KMS-11 (cell line): ENCODE measurements at regions not wholly inside any gene's neighbourhood (a gene's known extent, or its start where the extent isn't known, plus 50 kb on each side); places are given as distances from the start of the nearest gene placed in this dataset.

Experiments used
- H2AFZ ChIP-seq: fragments of 200-600 bp; sonication (generic); 2 replicates; pipeline ENCODE4 v1.6.1; 2016; ENCODE audit warnings: antibody characterized with exemption, mixed run types, low read depth
- H3K27ac ChIP-seq: fragments of 200-600 bp; sonication (generic); 2 replicates; pipeline ENCODE4 v1.6.1; 2016; ENCODE audit warnings: mild to moderate bottlenecking, mixed run types
- H3K27me3 ChIP-seq: fragments of 200-600 bp; sonication (generic); 2 replicates; pipeline ENCODE4 v1.6.1; 2017; ENCODE audit warnings: mild to moderate bottlenecking, low read depth, mixed run types, moderate library complexity; ENCODE audit not compliant: insufficient read depth
- H3K36me3 ChIP-seq: fragments of 200-600 bp; sonication (generic); 2 replicates; pipeline ENCODE4 v1.6.1; 2017; ENCODE audit warnings: mild to moderate bottlenecking, mixed run types; ENCODE audit not compliant: insufficient read depth
- H3K4me1 ChIP-seq: fragments of 200-600 bp; sonication (generic); 2 replicates; pipeline ENCODE4 v1.6.1; 2016; ENCODE audit warnings: mild to moderate bottlenecking, low read depth, mixed run types; ENCODE audit not compliant: poor library complexity, severe bottlenecking
- H3K4me2 ChIP-seq: fragments of 200-600 bp; sonication (generic); 2 replicates; pipeline ENCODE4 v1.7.0; 2016; ENCODE audit warnings: mild to moderate bottlenecking, mixed run types
- H3K4me3 ChIP-seq: fragments of 200-600 bp; sonication (generic); IDR thresholded peaks from 2 replicates; pipeline ENCODE4 v1.6.1; 2017; ENCODE audit warnings: low read depth, low read length, mixed read lengths; ENCODE audit not compliant: insufficient read depth
- H3K79me2 ChIP-seq: fragments of 200-600 bp; sonication (generic); 2 replicates; pipeline ENCODE4 v1.6.1; 2016; ENCODE audit warnings: low read depth, mixed run types; ENCODE audit not compliant: insufficient read depth
- H3K9ac ChIP-seq: fragments of 200-600 bp; sonication (generic); 2 replicates; pipeline ENCODE4 v1.6.1; 2016; ENCODE audit warnings: mild to moderate bottlenecking, mixed run types
- H4K20me1 ChIP-seq: fragments of 200-600 bp; sonication (generic); 2 replicates; pipeline ENCODE4 v1.6.1; 2016; ENCODE audit warnings: mild to moderate bottlenecking, mixed run types; ENCODE audit not compliant: insufficient read depth
- TF ChIP-seq, protein P1 (sequence below): fragments of 200-600 bp; sonication (generic); conservative IDR thresholded peaks from 2 replicates; pipeline ENCODE4 v1.6.1; 2017; ENCODE audit warnings: low read depth, mild to moderate bottlenecking, antibody characterized with exemption, low read length, moderate library complexity, mixed read lengths

- H3K27ac ChIP-seq: peak overlapping the region; percentile 91
- peak overlapping the region; percentile 66 for H3K9ac ChIP-seq
- no peaks in the 10 kb centered on the region for H3K27me3 ChIP-seq
- H2AFZ ChIP-seq: peak overlapping the region; percentile 78
- no peaks in the 10 kb centered on the region for H3K79me2 ChIP-seq
- peak overlapping the region; percentile 84 for H3K4me2 ChIP-seq
- no peaks in the 10 kb centered on the region for H4K20me1 ChIP-seq
- H3K4me1 ChIP-seq: peaks cover 17% of the 10 kb centered on the region
- TF ChIP-seq, protein P1, sequence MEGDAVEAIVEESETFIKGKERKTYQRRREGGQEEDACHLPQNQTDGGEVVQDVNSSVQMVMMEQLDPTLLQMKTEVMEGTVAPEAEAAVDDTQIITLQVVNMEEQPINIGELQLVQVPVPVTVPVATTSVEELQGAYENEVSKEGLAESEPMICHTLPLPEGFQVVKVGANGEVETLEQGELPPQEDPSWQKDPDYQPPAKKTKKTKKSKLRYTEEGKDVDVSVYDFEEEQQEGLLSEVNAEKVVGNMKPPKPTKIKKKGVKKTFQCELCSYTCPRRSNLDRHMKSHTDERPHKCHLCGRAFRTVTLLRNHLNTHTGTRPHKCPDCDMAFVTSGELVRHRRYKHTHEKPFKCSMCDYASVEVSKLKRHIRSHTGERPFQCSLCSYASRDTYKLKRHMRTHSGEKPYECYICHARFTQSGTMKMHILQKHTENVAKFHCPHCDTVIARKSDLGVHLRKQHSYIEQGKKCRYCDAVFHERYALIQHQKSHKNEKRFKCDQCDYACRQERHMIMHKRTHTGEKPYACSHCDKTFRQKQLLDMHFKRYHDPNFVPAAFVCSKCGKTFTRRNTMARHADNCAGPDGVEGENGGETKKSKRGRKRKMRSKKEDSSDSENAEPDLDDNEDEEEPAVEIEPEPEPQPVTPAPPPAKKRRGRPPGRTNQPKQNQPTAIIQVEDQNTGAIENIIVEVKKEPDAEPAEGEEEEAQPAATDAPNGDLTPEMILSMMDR: no peak
- H3K4me3 ChIP-seq: no peak overlapping the region
- no peaks in the 10 kb centered on the region for H3K36me3 ChIP-seq
Measured at GRCh38 chr4:125985856-125986255, 671.1 kb downstream of the FAT4 start.

- Histone ChIP-seq H3K27ac (peak overlapping the region; percentile 91), H3K79me2 (no peaks in the 10 kb centered on the region), H3K27me3 (no peaks in the 10 kb centered on the region), H3K4me2 (peak overlapping the region; percentile 10; the same call in 1 of the 2 replicates), H3K36me3 (no peaks in the 10 kb centered on the region), H3K9ac (peak overlapping the region; percentile 17; the same call in 1 of the 2 replicates), H3K4me3 (no peak overlapping the region), H4K20me1 (no peaks in the 10 kb centered on the region), H3K4me1 (peaks cover 17% of the 10 kb centered on the region), H2AFZ (peak overlapping the region; percentile 44)
- TF ChIP-seq, protein P1: no peak
Measured at GRCh38 chr4:125986307-125986706, 671.6 kb downstream of the FAT4 start.

DNA sequence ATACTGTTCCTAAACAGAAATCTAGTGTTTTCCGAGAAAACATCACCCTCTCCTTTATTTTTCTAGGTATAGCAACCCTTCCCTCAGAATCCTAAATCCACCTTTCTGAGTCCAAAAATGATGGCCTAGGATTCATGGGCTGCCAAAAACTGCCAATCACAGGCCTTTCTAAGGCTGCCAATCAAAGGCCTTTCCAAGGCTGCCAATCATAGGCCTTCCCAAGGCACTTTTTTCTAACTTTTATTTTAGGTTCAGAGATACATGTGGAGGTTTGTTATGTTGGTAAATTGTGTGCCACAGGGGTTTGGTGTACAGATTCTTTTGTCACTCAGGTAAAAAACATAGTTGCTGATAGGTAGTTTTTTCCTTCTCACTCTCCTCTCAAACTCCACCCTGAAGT lies 673.7 kb downstream of the FAT4 start:
- Histone ChIP-seq H3K9ac (no peak overlapping the region), H3K4me3 (no peak overlapping the region), H3K79me2 (no peaks in the 10 kb centered on the region), H3K27me3 (no peaks in the 10 kb centered on the region), H2AFZ (no peak overlapping the region), H3K4me1 (peaks cover 17% of the 10 kb centered on the region), H3K27ac (no peak overlapping the region), H3K36me3 (no peaks in the 10 kb centered on the region), H3K4me2 (no peak overlapping the region), H4K20me1 (no peaks in the 10 kb centered on the region)
- TF ChIP-seq, protein P1: no peak

GRCh38 chr4:125991398-125991797 lies 676.6 kb downstream of the FAT4 start:
- Histone ChIP-seq H3K79me2 (no peaks in the 10 kb centered on the region), H3K27ac (no peak overlapping the region), H3K4me2 (no peak overlapping the region), H3K27me3 (no peaks in the 10 kb centered on the region), H4K20me1 (no peaks in the 10 kb centered on the region), H3K9ac (no peak overlapping the region), H3K4me1 (peaks cover 9% of the 10 kb centered on the region), H3K4me3 (no peak overlapping the region), H2AFZ (no peak overlapping the region), H3K36me3 (no peaks in the 10 kb centered on the region)
- TF ChIP-seq, protein P1: no peak
